PC-3 (cell line): ENCODE measurements at regions not wholly inside any gene's neighbourhood (a gene's known extent, or its start where the extent isn't known, plus 50 kb on each side); places are given as distances from the start of the nearest gene placed in this dataset.

Experiments
- CTCF ChIP-seq: fragments of 300-600 bp; sonication (generic); conservative IDR thresholded peaks from 2 replicates; pipeline ENCODE4 v1.5.1; 2017; ENCODE audit warnings: antibody characterized with exemption, low read depth, mild to moderate bottlenecking, low read length
- EZH2 ChIP-seq: fragments of 300-600 bp; sonication (generic); IDR thresholded peaks from one replicate; pipeline ENCODE4 v1.6.1; 2017; ENCODE audit warnings: antibody characterized with exemption, mild to moderate bottlenecking, low read length; ENCODE audit not compliant: unreplicated experiment
- EZH2phosphoT487 ChIP-seq: fragments of 300-600 bp; sonication (generic); IDR thresholded peaks from 2 replicates; pipeline ENCODE4 v1.6.1; 2018; ENCODE audit warnings: mild to moderate bottlenecking, antibody characterized with exemption, low read length, borderline replicate concordance

GRCh38 chr13:94799299-94799698 is 87.0 kb upstream of the SOX21 start:
- no peak for TF ChIP-seq CTCF
- no peak for TF ChIP-seq EZH2
- no peak for TF ChIP-seq EZH2phosphoT487
